HEK293 (cell line): ENCODE measurements at regions not wholly inside any gene's neighbourhood (a gene's known extent, or its start where the extent isn't known, plus 50 kb on each side); places are given as distances from the start of the nearest gene placed in this dataset.

ENCODE experiments used
- CTCF ChIP-seq: fragments of 450-650 bp; formaldehyde crosslinking; IDR thresholded peaks from 2 replicates; pipeline ENCODE4 v1.5.1; 2016; ENCODE audit warnings: missing biosample characterization, missing genetic modification characterization
- ZNF76 ChIP-seq: fragments of 450-650 bp; formaldehyde crosslinking; IDR thresholded peaks from 2 replicates; pipeline ENCODE4; 2016; ENCODE audit warnings: low read depth, missing biosample characterization, missing genetic modification characterization, borderline replicate concordance

- TF ChIP-seq CTCF (tag by site-specific recombination) (no peak), ZNF76 (no peak)
Measured at GRCh38 chr21:41643246-41643966, 123.4 kb downstream of the RIPK4 start.
